Activated CD4-positive, alpha-beta T cell treated with anti-CD3 and anti-CD28 coated beads for 48 hours (primary cell): ENCODE measurements at regions not wholly inside any gene's neighbourhood (a gene's known extent, or its start where the extent isn't known, plus 50 kb on each side); places are given as distances from the start of the nearest gene placed in this dataset.
"Not testable (repeated sequence)": the region's sequence is repeated elsewhere in the genome, so short reads cannot be mapped to it uniquely, and the experiment has no call there.

Experiments
- DNase-seq: peaks from one replicate; pipeline ENCODE4 v3.0.0-alpha.2; 2020

DNA sequence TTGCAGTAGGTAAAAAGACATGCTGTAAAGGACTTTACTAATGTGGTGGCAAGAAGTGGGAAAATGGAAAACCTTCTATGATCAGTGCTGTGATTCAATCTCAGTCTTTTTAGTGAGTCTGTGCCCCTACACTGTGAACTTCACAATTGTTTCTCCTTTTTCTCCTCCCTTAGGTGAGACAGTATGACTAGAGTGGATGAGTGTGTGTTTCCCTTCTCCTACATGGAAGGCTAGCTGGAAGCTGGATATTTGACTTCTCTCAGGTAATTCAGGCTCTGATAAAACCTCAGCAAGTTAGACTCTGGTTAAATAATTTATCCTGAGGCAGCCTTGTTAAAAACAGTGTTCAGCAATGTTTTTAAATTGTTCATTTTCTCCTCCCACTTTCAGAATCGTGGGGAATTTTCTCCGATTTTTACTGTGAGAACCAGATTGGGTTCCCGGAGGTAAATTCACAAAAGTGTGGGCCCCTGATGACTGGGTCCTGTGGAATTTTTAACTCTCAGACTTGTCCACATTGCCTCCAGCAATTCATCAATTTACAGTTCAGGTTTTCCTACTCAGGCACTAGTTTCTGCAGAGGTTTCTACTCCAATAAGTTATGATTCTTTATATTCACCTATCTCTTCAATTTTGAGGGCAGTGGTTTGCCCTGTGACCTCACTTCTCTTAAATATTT lies 149.1 kb upstream of the PIK3R1 start:
- no peak for DNase-seq

DNA sequence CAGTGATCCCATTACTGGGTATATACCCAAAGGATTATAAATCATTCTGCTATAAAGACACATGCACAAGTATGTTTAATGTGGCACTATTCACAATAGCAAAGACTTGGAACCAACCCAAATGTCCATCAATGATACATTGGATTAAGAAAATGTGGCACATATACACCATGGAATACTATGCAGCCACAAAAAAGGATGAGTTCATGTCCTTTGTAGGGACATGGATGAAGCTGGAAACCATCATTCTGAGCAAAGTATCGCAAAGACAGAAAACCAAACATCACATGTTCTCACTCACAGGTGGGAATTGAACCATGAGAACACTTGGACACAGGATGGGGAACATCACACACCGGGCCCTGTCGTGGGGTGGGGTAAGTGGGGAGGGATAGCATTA lies 150.2 kb upstream of the PIK3R1 start:
- not testable (repeated sequence) for DNase-seq

DNA sequence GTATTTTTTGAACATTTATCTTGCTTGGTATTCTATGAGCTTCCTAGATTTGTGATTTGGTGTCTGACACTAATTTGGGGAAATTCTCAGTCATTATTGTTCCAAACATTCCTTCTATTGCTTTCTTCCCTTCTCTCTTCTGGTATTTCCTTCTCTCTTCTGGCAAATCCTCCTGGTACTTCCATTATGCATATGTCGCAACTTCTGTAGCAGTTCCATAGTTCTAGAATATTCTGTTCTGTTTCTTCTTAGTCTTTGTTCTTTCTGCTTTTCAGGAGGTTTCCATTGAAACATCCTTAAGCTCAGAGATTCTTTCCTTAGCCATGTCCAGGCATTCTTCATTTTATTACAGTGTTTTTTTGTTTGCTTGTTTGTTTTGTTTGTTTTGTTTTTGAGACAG lies 155.2 kb upstream of the PIK3R1 start:
- no peak for DNase-seq

DNA sequence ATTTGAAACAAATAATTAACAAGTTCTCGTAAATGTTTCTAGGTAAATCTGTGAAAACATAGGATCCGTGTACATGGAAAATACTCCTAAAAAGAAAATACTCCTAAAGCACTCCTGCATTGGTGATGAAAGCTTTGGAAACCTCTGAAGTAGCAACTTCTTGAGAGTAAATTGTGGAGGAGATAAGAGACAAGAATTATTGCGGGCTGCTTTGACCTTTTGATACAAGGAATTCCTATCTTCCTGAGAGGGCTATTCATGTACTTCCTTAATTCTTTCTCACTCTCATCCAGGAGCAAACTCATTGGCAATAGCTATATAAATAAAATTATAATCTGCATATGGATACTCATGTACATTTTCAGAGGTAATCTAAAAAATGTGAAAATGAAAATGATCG lies 158.4 kb upstream of the PIK3R1 start:
- DNase-seq = no peak

DNA sequence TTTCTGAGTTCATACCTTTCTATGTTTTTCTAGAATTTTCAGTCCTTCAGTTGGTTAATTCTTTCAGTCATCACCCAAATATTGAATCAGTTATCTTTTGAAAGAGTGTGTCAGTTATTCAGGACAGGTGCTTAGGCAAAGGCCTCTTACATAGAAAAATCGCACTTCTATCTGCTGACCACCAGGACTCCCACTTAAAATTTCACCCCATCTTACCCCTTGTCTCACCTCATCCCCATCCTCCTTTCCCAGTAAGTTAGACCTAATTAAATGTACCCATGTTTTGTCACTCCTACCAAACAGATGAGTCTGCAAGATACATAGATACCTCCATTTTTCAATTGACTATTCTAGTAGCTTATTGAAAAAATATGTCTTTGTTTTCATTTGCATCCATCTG lies 159.9 kb upstream of the PIK3R1 start:
- DNase-seq = no peak

DNA sequence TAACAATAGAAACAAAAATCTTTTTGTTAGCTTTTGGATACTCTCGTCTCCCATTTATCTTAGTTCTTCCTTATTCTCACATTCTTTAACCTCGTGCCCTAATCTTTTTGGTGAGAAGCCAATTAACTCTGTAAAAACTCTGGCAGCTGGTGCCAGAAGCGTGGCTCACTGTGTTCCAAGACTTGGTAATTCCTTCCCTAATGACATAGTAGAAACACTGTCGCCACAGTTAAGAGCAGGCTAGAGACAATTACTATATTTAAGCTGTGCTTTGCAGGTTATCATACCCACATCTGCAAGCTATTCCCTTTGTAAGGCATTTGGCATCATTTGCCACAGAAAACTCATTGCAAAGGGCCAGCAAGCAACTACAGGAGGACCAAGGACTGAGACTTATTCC lies 160.9 kb upstream of the PIK3R1 start:
- no peak for DNase-seq

DNA sequence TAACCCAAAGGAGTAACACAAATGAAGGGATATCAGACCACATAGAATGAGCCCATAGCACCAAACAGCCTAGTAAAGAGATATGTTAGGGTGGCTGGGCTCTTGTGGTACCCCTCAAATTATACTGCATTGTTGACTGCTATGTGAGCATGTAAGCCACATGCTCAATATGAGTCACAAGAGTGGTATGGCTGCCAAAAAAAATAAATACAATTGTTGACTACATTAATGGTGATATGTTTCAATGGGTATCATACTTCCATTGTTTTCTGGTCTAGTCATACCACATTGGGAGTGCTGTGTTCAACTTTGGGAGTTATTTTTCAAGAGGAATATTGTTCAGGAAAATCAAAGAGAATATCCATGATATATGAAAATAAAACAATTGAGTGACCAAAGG lies 162.4 kb upstream of the PIK3R1 start:
- DNase-seq = no peak

DNA sequence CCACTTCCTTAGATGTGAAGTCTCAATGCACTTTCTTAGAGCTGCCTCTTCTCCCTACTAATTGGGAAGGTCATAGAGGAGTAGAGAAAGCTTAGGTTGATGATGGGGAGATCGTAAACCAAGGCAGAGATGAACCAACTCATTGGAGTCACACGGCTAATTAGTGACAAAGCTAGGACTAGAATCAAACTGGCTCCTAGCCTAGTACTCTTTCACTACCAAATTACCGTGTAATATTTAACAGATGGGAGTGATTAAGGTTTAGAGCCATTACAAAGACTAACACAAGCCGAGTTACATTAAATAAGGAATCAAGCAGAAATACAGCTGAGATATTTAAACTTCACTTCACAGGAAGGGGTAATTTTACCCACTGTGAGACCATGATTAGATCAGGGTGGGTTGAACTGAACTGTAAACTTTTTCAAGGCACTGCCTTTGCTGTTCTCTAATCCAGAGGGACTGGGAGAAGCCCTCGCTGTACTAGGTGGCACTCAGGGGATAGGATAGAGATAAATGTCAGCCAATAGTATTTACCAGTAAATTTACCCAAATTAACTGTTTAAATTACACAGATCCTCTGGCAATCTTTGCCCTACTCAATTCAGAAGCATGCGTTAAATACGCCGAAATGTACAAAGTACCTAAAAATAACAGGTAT lies 166.4 kb upstream of the PIK3R1 start:
- DNase-seq = no peak

DNA sequence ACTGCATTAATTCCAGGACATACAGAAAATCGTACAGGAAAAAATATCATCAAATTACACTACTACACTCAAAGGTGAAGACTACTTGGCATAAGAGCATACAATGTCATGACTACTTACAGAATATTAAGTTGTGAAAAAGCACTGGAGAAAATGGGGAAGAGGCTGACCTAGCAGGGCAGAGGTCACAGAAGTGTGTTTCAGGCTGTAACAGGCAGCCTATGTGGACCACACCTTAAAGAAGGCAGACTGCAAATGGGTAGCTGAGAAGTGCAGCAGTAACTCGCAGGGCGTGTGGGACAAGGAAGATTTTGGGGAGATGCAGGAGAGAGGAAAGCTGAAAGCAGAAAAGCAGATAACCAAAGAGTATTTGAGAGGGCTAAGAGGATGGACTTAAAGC lies 167.0 kb upstream of the PIK3R1 start:
- DNase-seq = no peak

DNA sequence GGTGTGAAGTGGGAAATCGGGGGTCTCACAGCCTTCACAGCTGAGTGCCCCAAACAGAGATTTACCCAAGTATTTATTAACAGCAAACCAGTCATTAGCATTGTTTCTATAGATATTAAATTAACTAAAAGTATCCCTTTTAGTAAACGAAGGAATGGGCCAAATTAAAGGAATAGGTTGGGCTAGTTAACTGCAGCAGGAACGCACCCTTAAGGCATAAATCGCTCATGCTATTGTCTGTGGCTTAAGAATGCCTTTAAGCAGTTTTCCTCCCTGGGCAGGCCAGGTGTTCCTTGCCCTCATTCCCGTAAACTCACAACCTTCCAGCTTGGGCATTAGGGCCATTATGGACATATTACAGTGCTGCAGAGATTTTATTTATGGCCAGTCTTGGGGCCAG lies 167.5 kb upstream of the PIK3R1 start:
- not testable (repeated sequence) for DNase-seq

DNA sequence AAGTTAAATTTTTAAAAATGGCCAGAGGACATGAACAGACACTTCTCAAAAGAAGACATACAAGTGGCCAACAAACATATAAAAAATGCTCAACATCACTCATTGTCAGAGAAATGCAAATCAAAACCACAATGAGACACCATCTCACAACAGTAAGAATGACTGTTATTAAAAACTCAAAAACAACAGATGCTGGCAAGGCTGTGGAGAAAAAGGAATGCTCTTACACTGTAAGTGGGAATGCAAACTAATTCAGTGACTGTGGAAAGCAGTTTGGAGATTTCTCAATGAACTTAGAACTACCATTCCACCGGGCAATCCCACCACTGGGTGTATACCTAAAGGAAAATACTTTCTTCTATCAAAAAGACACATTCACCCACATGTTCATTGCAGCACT lies 168.5 kb upstream of the PIK3R1 start:
- DNase-seq = no peak

DNA sequence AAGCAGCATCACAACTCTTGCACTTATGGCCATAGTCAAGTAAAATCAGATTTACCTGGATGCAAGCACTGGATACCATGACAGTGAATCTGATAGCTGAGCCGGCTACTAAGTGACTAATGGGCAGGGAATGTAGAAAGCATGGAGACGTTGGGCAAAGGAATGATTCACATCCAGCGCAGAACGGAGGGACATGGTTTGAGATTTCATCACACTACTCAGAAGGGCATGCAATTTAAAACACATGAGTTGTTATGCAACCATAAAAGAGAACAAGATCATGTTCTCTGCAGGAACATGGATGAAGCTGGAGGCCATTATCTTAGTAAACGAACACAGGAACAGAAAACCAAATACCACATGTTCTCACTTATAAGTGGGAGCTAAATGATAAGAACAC lies 169.1 kb upstream of the PIK3R1 start:
- no peak for DNase-seq

DNA sequence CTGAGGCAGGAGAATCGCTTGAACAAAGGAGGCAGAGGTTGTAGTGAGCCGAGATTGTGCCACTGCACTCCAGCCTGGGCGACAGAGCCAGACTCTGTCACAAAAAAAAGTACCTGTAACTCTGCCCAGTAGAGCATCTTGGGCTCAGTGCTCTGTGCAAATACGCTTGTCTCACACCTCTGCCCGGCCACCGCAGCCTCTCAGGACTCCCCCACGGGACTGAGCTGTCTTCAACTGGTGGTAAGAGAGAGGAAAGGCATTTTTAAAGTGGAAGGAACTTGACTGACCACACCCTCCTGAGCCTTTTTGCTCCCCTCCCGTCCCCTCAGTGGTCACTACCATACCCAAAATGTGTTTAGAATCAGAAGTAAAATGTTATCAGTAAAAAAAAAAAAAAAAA lies 174.3 kb upstream of the PIK3R1 start:
- DNase-seq = no peak

DNA sequence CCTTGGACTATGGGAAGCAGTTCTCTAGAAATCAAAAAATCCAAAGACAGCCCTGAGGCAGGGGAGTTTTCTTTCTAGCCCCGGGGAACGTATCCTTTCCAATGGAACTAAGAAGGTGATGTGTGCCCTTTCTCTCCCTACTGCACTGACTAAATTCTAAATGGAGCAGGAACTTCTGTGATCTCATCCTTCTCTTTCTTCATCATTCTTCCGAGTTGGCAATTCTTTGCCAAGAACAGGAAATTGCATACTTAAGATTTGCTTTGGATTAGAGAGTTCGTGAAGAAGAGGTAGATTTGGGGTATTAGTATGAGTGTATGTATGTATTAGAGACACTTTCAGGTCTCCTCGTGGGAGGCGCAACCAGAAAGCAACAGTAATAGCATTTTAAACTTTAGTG lies 178.0 kb upstream of the PIK3R1 start:
- DNase-seq = no peak

DNA sequence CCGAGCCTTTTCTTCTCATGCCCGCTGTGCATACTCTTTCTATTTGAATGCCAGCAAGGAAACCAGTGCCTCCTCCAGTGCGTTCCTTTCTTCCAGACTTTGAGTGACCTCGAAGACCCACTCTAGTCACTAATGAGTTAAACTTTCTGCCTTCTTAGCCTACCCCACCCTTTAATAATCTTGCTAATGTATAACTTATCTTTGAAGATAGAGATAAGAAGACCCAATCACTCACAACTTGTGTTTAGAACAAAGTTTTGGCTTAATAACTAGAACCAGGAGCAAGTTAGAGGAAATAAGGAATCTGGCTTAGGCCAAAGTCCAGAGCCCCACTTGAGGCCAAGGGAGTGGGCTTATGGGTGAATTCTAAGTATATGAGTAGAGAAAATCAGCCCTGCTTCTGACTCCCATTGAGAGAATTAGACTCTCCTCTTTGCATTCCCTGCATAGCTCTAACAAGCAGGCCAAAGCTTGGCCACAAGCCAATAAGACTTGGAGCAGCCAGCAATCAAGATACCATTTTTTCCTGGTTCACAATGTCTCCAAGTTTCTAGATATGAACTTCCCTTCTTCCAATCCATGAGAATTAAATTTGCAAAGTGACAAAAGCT lies 181.5 kb upstream of the PIK3R1 start:
- DNase-seq = no peak

DNA sequence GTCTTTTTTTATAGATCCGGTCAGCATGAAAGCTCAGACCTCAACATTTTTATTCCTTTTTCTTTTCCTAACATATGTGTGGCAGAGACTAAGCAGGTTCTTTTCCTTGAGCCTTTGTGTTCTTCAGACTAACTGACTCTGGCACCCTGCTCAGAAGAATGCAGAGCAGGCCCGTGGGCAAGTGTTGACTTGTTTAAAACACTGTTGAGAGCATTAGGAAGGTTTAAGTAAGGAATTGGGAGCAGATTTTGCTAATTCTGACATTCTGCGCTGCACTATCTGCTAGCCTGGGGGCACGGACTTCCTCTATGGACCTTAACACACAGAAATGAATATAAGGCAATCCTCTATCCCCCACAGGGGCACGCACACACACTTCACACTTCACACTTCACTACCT lies 182.5 kb upstream of the PIK3R1 start:
- DNase-seq = no peak

DNA sequence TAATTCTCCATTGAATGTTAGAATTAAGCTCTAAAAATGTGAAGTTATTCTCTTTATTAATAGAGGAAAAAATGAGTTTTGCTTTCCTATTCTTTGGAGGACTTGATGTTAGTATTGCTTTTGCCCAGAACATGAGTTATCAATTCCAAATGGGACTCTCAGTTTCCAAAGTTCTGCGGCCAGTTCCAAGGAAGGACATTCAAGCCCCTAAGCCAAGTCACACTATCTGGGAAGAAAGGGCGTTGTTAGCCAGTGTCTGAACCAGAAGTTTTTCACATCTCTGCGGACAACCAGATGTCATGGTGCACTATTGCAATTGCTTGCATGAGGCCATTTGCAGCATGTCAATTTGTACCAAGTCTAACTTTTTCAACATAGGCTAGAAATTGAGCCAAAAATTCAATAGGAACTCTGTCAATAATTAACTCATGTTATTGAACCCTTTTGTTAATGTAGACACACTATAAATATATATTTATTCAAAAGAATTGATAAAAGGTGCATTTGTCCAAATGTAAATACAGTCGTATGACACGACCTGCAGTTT lies 183.3 kb upstream of the PIK3R1 start:
- DNase-seq = no peak

DNA sequence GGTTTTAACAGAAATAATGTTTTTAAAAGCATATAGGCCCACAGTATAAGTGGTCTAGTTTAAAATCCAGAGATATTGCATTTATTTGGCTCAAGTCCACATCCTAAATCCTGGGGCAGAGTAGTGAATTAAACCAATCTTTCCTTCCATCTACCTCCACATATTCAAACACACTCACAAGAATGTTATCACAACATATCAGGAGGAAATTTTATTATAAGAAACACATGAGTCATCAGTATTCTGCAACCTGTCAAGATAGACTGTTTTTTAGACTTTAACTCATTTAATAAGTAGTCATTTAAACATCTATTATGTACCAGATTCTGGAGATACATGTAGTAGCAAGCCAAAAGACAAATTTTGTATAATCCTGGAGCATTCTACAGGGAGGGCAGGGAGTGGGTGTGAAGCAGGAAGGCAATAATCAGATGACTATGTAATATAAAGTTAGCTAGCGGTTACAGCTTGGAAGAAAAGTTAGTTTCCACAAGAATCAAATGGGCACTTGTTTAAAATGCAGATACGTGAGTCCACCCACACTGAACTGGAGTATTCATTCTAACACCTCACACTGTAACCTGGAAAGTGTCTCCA lies 187.3 kb upstream of the PIK3R1 start:
- no peak for DNase-seq

DNA sequence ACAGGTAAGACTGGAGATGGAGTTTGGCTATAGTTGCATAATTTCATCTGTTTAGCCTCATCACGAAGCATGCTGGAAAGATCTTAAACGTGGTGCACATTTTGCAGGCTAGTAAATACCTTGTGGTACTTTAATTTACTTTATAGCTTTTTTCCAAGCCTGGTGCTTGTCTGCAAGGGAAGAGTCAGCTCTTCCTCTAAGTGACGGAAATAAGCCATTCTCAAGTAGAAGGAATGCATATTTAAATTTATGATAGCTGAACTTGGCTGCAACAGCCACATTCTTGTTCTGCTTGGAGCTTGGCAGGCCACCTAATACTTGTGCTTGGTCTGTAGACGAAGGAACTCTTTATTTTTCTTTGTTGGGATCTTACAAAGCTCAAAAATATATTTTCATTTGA lies 188.0 kb upstream of the PIK3R1 start:
- DNase-seq = no peak

DNA sequence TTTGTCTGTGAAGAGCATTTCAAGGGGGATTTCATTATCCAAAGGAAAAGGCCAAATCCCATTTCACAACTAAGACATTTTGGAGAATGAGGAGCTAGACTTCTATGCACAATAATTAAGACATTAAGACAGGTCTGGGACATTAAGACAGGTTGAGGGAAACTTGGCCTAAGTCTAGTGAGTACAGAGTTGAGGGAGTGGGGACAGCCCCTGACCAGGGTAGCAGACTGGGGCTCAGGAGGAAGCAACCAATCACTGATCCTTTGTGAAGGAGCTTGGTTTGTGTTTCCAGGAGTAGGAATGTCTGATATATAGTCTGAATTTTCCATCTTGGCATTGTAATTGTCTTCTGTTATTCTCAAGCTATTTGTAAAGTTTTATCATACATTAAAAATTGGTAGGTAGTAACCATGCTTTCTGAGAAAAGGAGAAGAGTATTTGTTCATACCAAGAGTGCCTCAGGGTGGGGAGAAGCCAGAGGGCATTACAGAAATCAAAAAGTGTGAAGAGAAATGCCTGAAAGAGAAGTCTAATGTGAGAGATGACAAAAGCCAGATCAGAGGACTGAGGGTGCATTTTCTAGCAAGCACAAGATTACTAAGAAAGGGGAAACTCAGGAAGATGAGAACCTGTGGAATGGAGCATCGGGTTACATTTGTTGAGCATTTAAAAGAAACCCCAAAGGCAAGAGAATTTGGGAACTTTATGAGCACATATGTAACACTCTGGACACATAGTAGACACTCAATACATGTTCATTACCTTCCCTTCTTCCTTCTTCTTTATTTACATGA lies 189.3 kb upstream of the PIK3R1 start:
- no peak for DNase-seq

DNA sequence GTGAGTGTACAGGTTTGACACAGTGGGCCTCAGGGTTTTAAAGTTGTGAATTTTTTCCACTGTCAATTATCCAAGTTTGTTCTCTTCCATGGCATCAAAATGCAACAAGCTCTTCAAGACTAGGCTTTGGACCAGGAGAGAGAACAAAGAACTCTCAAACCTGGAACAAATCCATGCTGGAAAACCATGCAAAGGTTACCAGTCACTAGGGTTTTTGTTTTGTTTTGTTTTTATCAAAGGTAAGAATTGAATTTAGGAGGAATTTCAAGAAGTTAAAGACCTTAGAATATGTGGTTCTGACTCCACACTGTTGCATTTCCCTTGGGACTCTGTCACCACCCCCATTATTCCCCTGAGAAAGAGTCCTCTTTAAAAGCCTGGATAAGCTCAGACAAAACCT lies 191.1 kb upstream of the PIK3R1 start:
- no peak for DNase-seq

DNA sequence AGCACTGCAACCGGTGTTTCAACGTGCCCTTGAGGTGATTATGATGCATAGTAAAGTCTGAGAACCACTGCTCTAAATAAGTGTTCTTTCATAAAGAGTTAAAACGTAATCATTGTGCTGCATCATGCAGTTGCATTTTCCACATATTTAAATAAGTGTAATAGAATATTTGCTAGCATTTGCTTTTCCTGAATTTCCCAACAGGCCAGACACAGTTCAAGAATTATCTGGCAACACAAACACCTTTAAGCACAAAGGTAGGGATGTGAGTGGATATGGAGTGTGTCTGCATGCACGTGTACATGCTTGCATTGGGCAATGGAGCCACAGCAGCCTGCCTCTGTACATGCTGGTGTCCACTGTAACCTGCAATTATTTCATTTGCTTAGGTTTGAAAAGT lies 193.6 kb upstream of the PIK3R1 start:
- DNase-seq = no peak

DNA sequence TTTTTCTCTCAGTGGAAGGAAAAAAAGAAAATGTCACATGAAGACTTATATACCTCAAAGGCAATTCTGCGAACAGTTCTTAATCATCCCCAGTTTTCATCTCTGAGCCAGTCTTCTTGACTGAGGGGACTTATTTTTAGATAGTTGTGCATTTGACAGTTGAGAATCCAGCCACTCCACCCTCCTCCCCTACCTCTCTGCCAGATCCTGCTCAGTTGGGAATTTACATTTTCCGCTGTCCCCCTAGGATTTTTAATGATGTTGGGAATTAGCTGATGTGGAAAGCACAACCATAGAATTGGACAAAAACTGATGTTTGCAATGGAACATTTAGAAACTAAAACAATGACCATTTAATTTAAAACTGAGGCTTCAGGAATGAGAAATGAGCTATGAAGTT lies 194.3 kb upstream of the PIK3R1 start:
- DNase-seq = no peak
